MM.1S (cell line): ENCODE measurements at regions not wholly inside any gene's neighbourhood (a gene's known extent, or its start where the extent isn't known, plus 50 kb on each side); places are given as distances from the start of the nearest gene placed in this dataset.

Experiments
- CTCF ChIP-seq: fragments of 300-600 bp; sonication (generic); IDR thresholded peaks from 2 replicates; pipeline ENCODE4 v1.5.1; 2016; ENCODE audit warnings: antibody characterized with exemption, low read length, mixed read lengths
- EZH2 ChIP-seq: fragments of 300-600 bp; sonication (generic); optimal IDR thresholded peaks from 2 replicates; pipeline ENCODE3; 2017; ENCODE audit warnings: low read depth, mild to moderate bottlenecking, antibody characterized with exemption, low read length, mixed read lengths
- EZH2phosphoT487 ChIP-seq: fragments of 300-600 bp; sonication (generic); IDR thresholded peaks from 2 replicates; pipeline ENCODE4 v1.6.1; 2018; ENCODE audit warnings: antibody characterized with exemption, low read length

GRCh38 chr14:25757364-25757763, 707.4 kb upstream of the STXBP6 start:
- TF ChIP-seq CTCF (no peak), EZH2 (no peak), EZH2phosphoT487 (no peak)
